Neural cell (in vitro differentiated cells): ENCODE measurements at regions not wholly inside any gene's neighbourhood (a gene's known extent, or its start where the extent isn't known, plus 50 kb on each side); places are given as distances from the start of the nearest gene placed in this dataset.

Source experiments
- H2AFZ ChIP-seq: fragments of 200-600, 300-800 bp; sonication (generic), shearing (Covaris generic); 2 replicates; pipeline ENCODE4 v1.6.0; 2014; ENCODE audit warnings: low read depth, mild to moderate bottlenecking, antibody characterized with exemption, low read length, moderate library complexity
- H3F3A ChIP-seq: fragments of 200-600 bp; shearing (Covaris generic); 2 replicates; pipeline ENCODE4 v1.6.1; 2016; ENCODE audit warnings: mild to moderate bottlenecking, moderate library complexity, mixed read lengths, antibody characterized with exemption, low read length; ENCODE audit not compliant: insufficient read depth, poor library complexity, severe bottlenecking
- H3K27ac ChIP-seq: fragments of 200-600, 300-800 bp; sonication (generic), shearing (Covaris generic); 2 replicates; pipeline ENCODE4 v1.5.1; 2014; ENCODE audit warnings: mild to moderate bottlenecking, low read length, moderate library complexity
- H3K27me3 ChIP-seq: fragments of 300-800, 200-600 bp; sonication (generic), shearing (Covaris generic); 2 replicates; pipeline ENCODE4 v1.6.0; 2014; ENCODE audit warnings: mild to moderate bottlenecking, low read depth, low read length, moderate library complexity; ENCODE audit not compliant: insufficient read depth
- H3K36me3 ChIP-seq: fragments of 300-800, 200-600 bp; sonication (generic), shearing (Covaris generic); 2 replicates; pipeline ENCODE4 v1.5.1; 2014; ENCODE audit warnings: mild to moderate bottlenecking, antibody characterized with exemption, low read length, moderate library complexity; ENCODE audit not compliant: insufficient read depth
- H3K4me2 ChIP-seq: fragments of 300-800, 200-600 bp; sonication (generic), shearing (Covaris generic); 2 replicates; pipeline ENCODE4 v1.6.0; 2014; ENCODE audit warnings: mild to moderate bottlenecking, low read length
- H3K4me3 ChIP-seq: fragments of 300-800, 200-600 bp; sonication (generic), shearing (Covaris generic); 2 replicates; pipeline ENCODE4 v1.5.1; 2014; ENCODE audit warnings: mild to moderate bottlenecking, low read length, moderate library complexity
- H3K79me2 ChIP-seq: fragments of 200-600 bp; shearing (Covaris generic); replicated peaks from 2 replicates; pipeline ENCODE4 v1.6.0; 2014; ENCODE audit warnings: mild to moderate bottlenecking, low read length, moderate library complexity; ENCODE audit not compliant: insufficient read depth
- H3K9ac ChIP-seq: fragments of 300-800, 200-600 bp; sonication (generic), shearing (Covaris generic); 2 replicates; pipeline ENCODE4 v1.6.1; 2016; ENCODE audit warnings: mild to moderate bottlenecking, low read length, mixed read lengths
- H3K9me2 ChIP-seq: fragments of 200-600 bp; shearing (Covaris generic); 2 replicates; pipeline ENCODE4 v1.6.1; 2016; ENCODE audit warnings: mild to moderate bottlenecking, low read length, mixed read lengths; ENCODE audit not compliant: insufficient read depth
- H3K9me3 ChIP-seq: fragments of 200-600, 300-800 bp; sonication (generic), shearing (Covaris generic); 2 replicates; pipeline ENCODE4 v1.6.1; 2016; ENCODE audit warnings: mild to moderate bottlenecking, mixed run types, low read length, moderate library complexity, mixed read lengths
- H4K20me1 ChIP-seq: fragments of 200-600 bp; shearing (Covaris generic); 2 replicates; pipeline ENCODE4 v1.6.1; 2016; ENCODE audit warnings: mild to moderate bottlenecking, mixed run types; ENCODE audit not compliant: insufficient read depth
- EP300 ChIP-seq: fragments of 450-650 bp; conservative IDR thresholded peaks from 2 replicates; pipeline ENCODE4 v1.6.1; 2014; ENCODE audit warnings: antibody characterized with exemption, mild to moderate bottlenecking, moderate library complexity; ENCODE audit not compliant: poor library complexity, severe bottlenecking
- EZH2 ChIP-seq: fragments of 200-600, 300-800 bp; shearing (Covaris generic), sonication (generic); IDR thresholded peaks from 2 replicates; pipeline ENCODE4 v1.6.1; 2014; ENCODE audit warnings: antibody characterized with exemption, low read length, borderline replicate concordance, mild to moderate bottlenecking; ENCODE audit not compliant: insufficient read depth, poor library complexity, severe bottlenecking
- MXI1 ChIP-seq: fragments of 450-650 bp; conservative IDR thresholded peaks from 2 replicates; pipeline ENCODE4 v1.6.1; 2014; ENCODE audit warnings: antibody characterized with exemption, mild to moderate bottlenecking; ENCODE audit not compliant: poor library complexity, severe bottlenecking
- POLR2AphosphoS5 ChIP-seq: IDR thresholded peaks from 2 replicates; pipeline ENCODE4 v1.6.1; 2012
- RAD21 ChIP-seq: fragments of 450-650 bp; conservative IDR thresholded peaks from 2 replicates; pipeline ENCODE4 v1.6.1; 2014; ENCODE audit warnings: antibody characterized with exemption, mild to moderate bottlenecking, moderate library complexity
- SMC3 ChIP-seq: fragments of 450-650 bp; conservative IDR thresholded peaks from 2 replicates; pipeline ENCODE4 v1.6.1; 2014; ENCODE audit warnings: antibody characterized with exemption, mild to moderate bottlenecking, moderate library complexity; ENCODE audit not compliant: poor library complexity
- TAF1 ChIP-seq: IDR thresholded peaks from 2 replicates; pipeline ENCODE4 v1.6.1; 2012; ENCODE audit warnings: low read depth
- TF ChIP-seq, protein P1 (sequence below): IDR thresholded peaks from 2 replicates; pipeline ENCODE4 v1.6.1; 2012; ENCODE audit warnings: borderline replicate concordance
- TF ChIP-seq, protein P2 (sequence below): fragments of 450-650 bp; IDR thresholded peaks from 2 replicates; pipeline ENCODE4 v1.5.1; 2014; ENCODE audit warnings: antibody characterized with exemption, mild to moderate bottlenecking, moderate library complexity; ENCODE audit not compliant: poor library complexity, severe bottlenecking

DNA sequence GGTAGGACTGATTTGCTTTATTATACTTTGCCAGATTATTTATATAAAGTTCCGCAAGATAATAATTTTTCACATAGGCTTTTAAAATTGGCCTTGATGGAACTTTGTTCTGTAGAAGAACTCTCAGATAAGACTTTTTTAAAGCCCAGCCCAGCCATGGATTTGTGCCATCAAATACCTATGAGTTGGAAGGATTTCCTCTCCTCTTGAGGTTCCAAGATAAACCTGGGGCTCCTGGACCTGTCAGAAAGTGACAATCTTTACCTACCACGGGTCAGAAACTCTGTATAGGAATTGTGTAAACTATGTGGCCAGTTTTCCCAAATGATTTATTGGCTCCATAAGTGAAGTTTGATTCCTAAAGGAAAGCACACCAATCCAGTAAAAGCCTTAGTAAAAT, 271.9 kb upstream of the GRID2 start:
- no peak overlapping the region for H3K4me2 ChIP-seq
- no peak overlapping the region for H3K9ac ChIP-seq
- no peaks in the 10 kb centered on the region for H4K20me1 ChIP-seq
- H3K27ac ChIP-seq = no peak overlapping the region
- H3K36me3 ChIP-seq = no peaks in the 10 kb centered on the region
- H3F3A ChIP-seq = no peaks in the 10 kb centered on the region
- no peaks in the 10 kb centered on the region for H3K79me2 ChIP-seq
- no peaks in the 10 kb centered on the region for H3K27me3 ChIP-seq
- TF ChIP-seq TAF1 = no peak
- no peak for TF ChIP-seq SMC3
- TF ChIP-seq, protein P1, sequence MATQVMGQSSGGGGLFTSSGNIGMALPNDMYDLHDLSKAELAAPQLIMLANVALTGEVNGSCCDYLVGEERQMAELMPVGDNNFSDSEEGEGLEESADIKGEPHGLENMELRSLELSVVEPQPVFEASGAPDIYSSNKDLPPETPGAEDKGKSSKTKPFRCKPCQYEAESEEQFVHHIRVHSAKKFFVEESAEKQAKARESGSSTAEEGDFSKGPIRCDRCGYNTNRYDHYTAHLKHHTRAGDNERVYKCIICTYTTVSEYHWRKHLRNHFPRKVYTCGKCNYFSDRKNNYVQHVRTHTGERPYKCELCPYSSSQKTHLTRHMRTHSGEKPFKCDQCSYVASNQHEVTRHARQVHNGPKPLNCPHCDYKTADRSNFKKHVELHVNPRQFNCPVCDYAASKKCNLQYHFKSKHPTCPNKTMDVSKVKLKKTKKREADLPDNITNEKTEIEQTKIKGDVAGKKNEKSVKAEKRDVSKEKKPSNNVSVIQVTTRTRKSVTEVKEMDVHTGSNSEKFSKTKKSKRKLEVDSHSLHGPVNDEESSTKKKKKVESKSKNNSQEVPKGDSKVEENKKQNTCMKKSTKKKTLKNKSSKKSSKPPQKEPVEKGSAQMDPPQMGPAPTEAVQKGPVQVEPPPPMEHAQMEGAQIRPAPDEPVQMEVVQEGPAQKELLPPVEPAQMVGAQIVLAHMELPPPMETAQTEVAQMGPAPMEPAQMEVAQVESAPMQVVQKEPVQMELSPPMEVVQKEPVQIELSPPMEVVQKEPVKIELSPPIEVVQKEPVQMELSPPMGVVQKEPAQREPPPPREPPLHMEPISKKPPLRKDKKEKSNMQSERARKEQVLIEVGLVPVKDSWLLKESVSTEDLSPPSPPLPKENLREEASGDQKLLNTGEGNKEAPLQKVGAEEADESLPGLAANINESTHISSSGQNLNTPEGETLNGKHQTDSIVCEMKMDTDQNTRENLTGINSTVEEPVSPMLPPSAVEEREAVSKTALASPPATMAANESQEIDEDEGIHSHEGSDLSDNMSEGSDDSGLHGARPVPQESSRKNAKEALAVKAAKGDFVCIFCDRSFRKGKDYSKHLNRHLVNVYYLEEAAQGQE = no peak
- no peak for TF ChIP-seq MXI1
- TF ChIP-seq POLR2AphosphoS5 = no peak
- TF ChIP-seq EZH2 = no peak
- no peak for TF ChIP-seq RAD21
- no peak for TF ChIP-seq EP300
- TF ChIP-seq, protein P2, sequence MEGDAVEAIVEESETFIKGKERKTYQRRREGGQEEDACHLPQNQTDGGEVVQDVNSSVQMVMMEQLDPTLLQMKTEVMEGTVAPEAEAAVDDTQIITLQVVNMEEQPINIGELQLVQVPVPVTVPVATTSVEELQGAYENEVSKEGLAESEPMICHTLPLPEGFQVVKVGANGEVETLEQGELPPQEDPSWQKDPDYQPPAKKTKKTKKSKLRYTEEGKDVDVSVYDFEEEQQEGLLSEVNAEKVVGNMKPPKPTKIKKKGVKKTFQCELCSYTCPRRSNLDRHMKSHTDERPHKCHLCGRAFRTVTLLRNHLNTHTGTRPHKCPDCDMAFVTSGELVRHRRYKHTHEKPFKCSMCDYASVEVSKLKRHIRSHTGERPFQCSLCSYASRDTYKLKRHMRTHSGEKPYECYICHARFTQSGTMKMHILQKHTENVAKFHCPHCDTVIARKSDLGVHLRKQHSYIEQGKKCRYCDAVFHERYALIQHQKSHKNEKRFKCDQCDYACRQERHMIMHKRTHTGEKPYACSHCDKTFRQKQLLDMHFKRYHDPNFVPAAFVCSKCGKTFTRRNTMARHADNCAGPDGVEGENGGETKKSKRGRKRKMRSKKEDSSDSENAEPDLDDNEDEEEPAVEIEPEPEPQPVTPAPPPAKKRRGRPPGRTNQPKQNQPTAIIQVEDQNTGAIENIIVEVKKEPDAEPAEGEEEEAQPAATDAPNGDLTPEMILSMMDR = no peak
- H3K9me3 ChIP-seq = no peaks in the 10 kb centered on the region
- no peak overlapping the region for H3K4me3 ChIP-seq
- no peaks in the 10 kb centered on the region for H3K9me2 ChIP-seq
- no peak overlapping the region for H2AFZ ChIP-seq

DNA sequence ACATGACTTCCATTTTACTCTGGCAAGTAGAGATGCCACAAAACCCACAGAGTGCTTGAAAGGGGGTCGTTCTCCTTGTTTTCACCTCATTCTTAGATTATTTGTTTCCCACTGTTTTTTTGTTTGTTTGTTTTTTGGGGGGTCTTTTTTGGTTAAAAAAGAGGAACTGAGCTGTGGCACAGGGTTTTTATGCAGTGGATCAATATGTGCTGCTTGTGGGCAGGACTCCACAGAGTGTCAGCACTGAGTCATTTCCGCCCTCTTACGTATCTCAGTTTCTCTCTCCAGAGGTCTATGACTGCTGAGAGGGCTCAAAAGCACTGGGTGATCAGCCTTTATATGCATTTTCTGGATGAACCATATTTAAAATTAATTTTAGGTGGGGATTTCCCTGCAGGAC, 268.1 kb upstream of the GRID2 start:
- no peak for TF ChIP-seq EZH2
- no peak for TF ChIP-seq POLR2AphosphoS5
- TF ChIP-seq RAD21 = no peak
- no peak for TF ChIP-seq EP300
- no peak for TF ChIP-seq SMC3
- no peak for TF ChIP-seq TAF1
- no peak for TF ChIP-seq MXI1
- no peak overlapping the region for H2AFZ ChIP-seq

More for the DNA sequence above, 268.1 kb upstream of the GRID2 start:
- Histone ChIP-seq H4K20me1 (no peaks in the 10 kb centered on the region), H3K9me3 (no peaks in the 10 kb centered on the region), H3K9ac (no peak overlapping the region), H3K4me3 (no peak overlapping the region), H3F3A (no peaks in the 10 kb centered on the region), H3K9me2 (no peaks in the 10 kb centered on the region), H3K27ac (no peak overlapping the region), H3K36me3 (no peaks in the 10 kb centered on the region), H3K79me2 (no peaks in the 10 kb centered on the region), H3K4me2 (no peak overlapping the region), H3K27me3 (no peaks in the 10 kb centered on the region)
